Activated CD8-positive, alpha-beta memory T cell treated with anti-CD3 and anti-CD28 coated beads for 4 hours (primary cell): ENCODE measurements at regions not wholly inside any gene's neighbourhood (a gene's known extent, or its start where the extent isn't known, plus 50 kb on each side); places are given as distances from the start of the nearest gene placed in this dataset.

Experiments
- DNase-seq, 2 donors: peaks; one replicate each; pipeline ENCODE4 v3.0.0-alpha.2; 2020; ENCODE audit warnings: low read depth in 2 of 2

DNA sequence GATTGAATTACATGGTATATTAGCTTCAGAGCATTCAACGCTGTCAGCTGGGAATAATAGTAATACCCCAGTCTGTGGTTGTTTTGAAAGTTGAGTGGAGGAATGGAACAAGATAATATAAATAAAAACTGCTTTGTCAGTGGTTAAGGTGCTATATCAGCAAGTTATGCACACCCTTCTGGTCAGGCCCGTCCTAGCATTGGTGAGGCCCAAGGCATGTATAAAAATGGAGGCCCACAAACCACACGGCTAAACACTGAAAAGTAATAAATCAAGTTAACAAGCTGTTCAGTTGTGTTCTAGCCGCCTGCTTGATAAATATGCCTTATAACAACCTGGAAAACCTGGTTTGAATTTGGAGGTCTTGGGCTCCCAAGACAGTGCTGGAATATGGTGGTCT lies 77.4 kb downstream of the PSMG1 start:
- DNase-seq: no peak

DNA sequence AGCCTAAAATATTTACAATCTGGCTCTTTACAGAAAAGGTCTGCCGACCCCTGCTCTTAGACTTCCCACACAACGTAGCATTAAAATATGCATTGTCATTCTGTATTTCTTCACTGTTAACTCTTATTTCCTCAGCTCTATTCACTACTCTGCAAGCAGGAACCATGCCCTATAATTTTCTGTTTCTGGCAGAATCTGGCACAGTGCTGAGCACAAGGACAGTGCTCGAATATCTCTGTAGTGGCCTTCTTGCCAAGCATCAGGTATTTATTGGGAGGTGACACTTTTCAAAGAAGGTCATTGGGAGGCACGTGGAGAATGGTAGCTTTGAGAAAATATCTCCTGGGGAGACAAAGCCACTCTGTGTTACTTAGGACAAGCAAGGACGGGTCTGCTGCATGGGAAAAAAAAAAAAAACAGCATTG lies 77.9 kb downstream of the PSMG1 start:
- no peak for DNase-seq

DNA sequence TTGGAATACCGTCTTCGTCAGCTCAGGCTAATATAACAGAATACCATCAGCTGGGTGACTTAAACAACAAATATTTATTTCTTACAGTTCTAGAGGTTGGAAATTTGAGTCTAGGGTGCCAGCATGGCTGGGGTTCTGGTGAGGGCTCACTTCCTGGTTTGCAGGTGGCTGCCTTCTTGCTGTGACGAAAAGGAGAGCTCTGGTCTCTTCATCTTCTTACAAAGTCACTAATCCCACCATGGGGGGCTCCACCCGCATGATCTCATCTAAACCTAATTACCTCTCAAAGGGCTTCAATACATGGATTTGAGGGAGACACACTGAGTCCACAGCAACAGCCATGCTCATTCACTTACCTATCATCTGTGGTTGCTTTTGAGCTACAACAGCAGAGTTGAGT lies 78.3 kb downstream of the PSMG1 start:
- no peak for DNase-seq

DNA sequence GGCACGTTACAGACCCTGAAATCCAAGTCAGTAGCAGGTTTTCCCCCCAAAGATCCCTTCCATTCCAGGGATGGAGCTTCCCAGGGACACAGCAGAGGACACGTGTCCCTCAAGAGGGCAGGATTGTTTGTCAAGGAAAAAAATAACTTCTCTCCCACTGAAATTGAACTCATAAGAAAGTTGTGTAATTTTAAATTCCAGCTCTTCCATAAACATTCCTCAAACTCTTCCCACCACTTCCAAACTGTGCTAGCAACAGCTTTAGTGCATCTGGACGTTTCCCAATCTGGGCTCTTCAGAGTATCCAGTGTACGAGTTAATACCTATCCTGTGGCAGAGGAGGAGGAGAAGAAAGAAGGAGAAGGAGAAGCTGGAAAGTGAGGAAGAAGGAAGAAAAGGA lies 79.6 kb downstream of the PSMG1 start:
- no peak for DNase-seq

DNA sequence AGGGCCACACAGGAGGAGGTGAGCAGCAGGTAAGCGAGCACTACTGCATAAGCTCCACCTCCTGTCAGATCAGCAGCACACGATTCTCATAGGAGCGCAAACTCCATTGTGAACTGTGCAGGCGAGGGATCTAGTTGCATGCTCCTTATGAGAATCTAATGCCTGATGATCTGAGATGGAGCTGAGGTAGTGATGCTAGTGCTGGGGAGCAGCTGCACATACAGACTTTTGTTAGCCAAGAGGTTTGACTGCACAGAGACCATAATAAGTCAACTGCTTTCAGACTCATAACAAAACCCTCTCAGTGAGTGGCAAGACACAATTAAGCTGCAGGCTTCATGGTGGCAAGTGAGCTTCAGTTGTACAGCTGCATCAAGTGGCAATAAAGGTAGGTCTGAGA lies 83.4 kb downstream of the PSMG1 start:
- DNase-seq: no peak

DNA sequence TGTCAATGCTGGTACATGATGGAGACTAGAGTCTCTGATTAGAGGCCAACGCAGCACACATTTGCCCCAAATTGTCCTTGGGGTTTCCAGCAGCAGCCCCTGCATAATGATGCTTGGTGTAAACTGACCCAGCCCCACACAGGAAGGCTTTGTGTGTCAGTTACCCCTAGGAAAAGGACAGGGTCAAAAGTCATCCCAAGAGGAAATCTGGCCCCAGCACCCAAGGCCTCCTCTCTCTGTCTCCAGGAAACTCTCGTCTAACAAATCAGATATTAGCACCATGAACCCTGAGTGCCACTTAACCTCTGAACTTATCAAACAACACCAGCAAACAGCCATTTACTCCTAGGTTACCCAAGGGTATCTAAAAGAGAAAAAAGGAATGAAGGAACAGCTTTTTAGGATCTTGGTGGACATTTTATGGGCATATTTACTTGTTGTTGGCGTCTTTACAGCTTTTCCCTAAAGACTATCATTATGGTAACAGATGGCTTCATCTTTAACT lies 84.5 kb downstream of the PSMG1 start:
- no peak for DNase-seq

DNA sequence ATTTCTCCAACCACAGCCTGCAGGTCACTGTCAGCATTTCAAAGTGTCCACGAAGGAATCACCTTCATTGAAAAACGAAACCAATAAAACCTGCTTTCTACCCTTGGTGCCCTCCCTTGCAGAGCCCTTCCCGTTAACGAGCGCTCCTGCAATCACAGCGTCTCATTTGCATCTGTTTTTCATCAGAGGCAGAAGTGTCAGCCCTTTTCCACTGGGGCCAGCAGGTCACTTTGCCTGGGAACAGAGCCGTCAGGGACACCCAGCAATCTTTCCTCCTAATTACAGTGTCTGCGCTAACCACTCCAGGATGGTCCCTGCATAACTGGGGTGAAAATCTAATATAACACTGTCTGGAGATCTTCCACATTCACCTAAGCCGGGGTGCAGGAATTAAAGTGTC lies 85.3 kb downstream of the PSMG1 start:
- DNase-seq: no peak

DNA sequence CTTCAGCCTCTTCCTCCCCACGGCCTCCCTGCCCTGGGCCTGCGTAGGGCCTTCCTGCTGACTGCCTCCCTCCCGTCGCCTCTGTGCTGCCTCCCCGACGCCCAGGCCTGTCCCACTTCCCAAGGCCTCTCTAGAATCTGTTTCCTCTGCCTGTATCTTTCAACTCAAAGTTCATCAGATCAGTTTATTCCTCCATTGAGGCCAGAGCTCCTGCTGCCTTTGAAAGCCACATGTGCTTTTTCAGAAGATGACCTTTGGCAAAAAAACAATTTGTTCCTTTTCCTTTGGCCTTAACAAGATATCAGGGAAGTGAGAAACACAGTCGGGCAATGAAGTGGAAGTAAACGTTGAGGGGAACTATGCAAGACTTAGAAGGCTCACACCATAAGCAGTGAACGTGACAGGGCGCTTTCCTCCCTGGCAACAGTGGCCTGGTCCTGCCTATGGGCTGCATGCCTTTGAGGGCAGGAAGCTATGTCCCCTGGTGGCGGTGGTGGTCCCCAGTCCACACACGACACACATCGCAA lies 85.9 kb downstream of the PSMG1 start:
- no peak for DNase-seq

DNA sequence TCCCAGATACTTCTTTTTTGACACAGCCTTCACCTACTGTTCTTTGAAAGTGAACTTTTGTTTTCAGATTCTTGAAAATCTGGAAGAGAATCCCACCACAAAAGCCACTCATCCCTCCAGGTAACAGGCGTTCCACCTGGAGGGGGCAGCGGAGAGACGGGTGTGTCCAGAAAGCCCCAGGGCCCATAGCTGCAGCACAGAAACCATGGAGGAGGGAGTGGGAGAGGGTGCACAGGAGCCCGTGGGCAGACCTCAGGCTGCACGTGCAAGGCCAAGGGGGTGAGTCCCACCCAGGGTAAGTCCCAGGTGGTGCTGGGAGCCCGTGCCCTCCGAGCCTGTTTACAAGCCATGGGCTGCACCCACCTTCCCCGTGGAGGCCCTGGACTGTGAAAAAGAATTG lies 86.5 kb downstream of the PSMG1 start:
- DNase-seq: no peak

DNA sequence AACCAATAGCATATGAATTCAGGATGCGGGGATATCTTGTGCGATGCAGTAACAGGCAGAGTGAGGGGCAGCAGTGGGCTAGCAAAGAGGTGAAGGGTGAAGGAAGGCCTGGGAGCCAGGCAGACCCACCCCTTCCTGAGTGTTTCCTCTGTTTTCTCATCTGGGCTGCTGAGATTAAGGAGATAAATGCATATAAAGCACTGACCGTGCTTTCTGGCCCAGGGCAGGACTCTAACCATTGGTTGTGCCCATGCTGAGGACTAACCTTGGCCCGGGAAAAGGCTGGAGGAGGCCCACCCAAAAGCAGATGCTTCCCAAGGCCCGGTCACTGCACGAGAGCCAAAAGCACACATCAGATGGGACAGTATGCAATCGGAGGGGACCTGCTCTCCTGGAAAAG lies 87.6 kb downstream of the PSMG1 start:
- DNase-seq: no peak

DNA sequence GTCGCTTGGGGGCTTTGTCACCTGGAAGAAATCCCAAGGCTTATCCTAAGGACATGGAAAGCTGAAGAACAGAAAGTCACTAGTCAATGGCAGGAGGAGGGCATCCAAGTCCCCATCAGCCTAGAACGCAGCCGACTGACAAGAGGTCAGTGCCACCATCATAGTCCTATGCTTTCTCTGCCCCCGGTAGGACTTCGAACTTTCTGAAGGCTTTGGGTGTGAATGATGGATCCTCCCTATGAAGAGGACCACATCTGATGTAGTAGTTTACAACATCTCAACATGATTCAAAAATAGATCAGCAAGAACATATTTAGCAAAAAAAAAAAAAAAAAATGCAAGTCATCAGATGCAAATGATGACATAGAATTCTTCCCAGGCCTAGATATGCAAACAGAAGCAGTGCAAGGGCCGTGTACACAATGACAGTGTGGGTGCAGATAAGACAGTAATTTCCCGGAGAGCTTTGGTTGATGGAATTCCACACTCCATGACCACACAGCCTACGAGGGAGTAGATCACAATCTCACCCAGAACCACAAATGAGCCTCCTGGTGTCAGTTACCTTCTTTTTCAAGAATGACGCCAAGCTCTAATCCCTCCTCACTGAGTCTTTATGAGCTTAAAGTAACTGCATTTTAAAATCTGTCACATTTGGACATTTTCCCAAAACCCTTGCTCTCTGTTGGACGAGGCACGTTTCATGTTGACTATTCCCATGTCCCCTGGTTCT lies 88.2 kb downstream of the PSMG1 start:
- no peak for DNase-seq

DNA sequence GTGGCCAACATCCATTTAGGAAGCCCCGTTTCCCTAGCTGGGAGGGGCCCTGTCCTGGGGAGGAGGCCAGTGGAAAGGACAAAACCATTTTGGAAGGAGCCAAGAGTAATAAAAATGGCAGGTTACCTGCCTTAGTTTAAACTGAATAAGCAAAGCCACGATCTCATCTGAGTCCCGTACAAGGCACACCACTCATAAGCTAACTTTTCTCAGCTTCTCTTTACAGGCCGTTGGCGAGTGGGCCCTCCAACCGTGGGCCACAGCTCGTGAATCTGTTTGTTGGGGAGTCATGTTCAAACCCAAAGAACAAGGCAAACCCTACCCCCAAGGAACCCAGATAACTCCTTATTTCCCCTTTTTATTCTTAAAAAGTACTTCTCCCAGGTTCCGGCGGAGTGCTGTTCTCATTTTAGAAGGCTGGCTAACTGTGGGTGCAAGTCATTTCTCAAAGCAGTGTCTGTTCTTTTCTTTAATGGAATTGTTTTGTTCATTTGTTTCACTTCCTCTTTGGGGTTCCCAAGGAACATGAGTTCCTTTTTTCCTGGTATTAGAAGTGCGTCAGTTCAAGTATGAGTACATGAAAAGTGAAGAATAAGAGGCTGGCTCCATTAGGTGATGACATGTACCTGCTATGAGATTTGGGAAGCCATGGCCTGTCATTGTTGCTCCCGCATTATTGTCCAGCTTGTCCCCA lies 89.0 kb downstream of the PSMG1 start:
- DNase-seq: no peak

DNA sequence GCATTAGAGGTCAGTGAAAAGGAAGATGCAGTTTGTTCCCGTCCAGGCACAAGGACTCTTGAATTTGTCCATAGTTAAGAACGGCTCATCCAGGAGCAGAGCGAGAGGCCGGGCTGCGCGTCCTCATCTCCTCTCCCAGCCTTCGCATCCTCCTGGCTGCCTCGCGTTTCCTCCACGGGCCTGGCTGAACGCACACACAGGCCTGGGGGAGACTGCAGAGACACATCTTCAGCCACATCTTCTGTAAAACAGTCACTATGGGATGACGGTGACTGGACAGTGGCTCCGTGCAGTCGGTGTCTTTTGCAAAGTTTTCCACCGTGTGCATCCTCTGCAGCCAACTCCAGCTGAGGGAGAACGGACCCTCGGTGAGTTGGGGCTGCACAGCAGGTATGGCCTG lies 89.7 kb downstream of the PSMG1 start:
- no peak for DNase-seq

DNA sequence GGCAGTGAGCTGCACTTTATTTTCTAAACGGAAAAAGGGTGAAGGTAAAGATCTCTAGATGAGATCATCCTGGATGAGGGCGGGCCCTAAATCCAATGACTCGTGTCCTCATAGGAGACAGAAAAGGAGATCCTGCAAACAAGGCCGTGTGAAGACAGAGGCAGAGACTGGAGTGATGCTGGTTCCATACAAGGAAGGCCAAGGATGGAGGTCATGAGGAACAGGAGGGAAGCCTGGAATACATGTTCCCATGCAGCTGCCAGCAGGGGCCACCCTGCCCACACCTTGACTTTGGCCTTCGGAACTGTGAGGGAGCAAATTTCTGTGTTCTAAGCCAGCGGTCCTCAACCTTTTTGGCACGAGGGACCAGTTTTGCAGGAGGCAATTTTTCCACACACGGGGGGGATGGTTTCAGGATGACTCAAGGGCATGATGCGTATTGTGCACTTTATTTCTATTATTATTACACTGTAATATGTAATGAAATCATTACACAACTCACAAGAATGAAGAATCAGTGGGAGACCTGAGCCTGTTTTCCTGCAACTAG lies 94.3 kb downstream of the PSMG1 start:
- DNase-seq: no peak

DNA sequence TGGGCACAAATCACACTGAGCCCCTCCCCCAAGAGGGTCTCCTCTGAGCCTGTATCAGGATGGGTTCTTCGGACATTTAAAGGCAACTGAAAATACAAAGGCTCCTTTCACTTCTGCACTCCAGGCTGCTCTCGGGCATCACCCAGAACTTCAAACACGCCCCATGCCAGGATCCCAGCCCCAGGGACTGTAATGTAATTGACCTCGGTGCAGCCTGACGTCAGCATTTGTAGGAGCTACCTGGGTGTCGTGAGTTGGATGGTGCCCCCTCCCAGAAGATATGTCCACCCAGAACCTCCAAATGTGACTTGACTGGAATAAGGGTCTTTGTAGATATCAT lies 95.2 kb downstream of the PSMG1 start:
- no peak for DNase-seq

DNA sequence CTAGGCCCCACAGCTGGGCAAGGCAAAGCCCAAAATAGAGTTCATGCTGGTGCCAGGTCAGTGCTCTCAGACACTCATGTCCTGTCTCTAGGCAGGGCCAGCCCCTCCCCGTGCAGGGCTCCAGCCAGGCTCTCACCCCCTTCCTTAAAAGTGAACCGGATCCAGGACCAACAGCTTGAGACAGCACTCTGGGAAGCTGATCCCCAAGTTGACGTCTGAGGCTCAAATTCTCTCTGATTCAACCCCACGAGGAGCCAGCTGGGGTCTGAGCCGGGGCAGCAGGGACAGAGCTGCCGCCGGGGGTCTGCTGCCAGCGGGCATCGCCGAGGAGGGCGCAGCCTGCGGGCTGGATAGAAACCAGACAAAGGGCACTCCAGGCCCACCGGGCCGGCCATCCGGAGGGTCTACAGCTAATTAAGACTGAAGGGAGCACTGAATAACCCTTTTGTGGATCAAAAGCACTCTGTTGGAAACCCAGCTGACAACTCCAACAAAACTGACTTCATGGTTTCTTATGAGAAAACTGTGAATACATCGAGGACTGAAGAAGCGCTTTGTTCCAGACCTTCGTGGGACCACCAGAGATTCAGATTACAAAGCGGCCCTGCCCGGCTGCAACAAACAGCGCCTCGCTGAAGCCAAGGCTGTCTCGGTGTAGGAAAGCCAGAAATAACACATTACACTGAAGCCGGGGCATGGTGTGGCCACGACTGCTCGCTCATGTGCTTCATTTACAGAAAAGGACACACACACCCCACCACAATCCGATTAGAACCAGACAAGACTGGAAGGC lies 95.8 kb downstream of the PSMG1 start:
- DNase-seq: no peak

DNA sequence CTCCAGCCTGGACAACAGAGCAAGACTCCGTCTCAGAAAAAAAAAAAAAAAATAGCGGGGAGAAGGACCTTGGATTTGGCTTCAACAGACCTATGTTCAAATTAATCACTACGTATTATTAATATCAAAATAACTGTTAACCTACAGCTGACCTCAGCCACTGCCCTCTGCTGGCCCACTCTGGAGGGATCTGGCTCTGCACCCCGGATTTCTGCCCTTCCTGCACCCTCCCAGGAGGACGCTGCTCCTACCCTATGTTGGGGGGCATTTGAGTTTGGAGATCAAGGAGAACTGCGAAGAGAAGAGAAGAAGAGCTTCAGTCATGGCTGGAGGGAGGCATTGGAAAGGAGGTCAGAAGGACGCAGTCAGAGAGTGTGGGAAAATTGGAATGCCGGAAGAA lies 96.7 kb downstream of the PSMG1 start:
- DNase-seq: no peak

DNA sequence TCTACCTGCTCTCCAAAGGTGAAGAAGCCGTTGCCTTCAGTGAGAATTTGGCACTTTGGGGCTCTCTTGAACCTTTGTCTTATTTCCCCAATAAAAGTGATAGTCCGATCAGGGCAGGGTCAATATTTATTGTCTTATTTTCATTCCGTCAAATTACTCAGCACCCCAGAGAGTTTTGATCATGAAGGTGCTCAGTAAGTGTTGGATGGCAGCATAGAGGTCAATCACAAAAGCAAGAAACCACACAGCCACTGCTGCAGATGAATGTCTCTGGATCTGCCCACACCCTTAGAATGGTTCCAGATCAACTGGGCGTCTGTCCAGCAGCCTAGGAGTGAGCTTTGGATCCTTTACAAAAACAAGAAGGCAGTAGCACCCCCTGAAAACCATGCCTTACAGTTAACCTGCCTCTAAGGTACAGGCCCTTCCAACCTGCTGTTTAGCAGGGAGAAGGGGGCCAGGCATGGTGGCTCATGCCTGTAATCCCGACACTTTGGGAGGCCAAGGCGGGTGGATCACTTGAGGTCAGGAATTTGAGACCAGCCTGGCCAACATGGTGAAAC lies 97.3 kb downstream of the PSMG1 start:
- DNase-seq: no peak

DNA sequence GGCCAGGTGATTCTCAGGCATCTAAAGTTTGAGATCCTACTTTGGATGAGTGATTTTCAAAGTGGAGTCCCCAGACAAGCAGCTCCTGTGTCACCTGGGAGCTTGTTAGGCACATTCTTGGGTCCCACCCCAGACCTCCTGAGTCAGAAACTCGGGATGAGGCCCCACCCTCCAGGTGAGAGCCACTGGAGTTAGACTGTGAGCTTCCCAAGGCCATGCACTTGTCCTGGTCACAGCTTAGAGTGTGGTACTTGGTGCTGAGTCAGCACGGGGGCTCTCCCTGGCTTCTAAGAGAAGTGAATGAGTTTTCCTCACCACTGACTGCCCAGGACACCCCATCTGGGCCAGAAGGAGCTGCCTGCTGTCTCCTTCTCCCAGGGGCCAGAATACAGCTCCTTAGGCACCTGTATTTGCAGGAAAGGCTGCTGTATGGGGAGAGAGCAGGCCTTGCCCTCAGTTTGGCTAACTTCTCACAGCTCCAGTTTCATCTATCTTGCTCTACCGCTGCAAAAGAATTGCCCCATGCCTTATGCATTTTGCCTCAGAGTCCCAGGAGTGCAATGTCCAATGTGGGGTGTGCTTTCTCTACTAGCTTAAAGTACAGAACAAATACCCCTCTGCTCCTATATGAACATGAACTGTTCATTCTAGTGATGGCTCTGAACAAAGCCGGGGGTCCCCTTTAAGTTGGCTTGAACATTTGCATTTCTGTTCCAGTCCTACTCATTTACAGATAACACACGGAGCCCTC lies 98.1 kb downstream of the PSMG1 start:
- DNase-seq: no peak

DNA sequence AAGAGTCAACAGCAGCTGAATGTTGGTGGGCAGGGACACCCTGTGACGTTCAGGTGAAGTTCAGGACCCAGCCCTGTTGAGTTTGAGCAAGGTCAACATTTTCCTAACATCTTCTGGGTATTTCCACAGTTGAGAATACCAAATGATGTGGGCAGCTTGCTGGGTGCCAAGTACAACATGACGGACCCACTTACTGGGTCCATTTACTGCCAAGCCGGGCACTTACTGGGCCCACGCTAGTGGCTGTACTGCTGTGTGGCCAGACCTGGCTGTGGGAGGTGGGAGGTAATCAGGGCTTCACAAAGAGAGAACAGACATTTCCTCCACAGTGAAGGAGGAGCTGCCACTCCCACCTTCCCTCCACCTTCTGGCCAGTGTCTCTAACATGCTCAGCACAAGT lies 99.2 kb downstream of the PSMG1 start:
- no peak for DNase-seq

DNA sequence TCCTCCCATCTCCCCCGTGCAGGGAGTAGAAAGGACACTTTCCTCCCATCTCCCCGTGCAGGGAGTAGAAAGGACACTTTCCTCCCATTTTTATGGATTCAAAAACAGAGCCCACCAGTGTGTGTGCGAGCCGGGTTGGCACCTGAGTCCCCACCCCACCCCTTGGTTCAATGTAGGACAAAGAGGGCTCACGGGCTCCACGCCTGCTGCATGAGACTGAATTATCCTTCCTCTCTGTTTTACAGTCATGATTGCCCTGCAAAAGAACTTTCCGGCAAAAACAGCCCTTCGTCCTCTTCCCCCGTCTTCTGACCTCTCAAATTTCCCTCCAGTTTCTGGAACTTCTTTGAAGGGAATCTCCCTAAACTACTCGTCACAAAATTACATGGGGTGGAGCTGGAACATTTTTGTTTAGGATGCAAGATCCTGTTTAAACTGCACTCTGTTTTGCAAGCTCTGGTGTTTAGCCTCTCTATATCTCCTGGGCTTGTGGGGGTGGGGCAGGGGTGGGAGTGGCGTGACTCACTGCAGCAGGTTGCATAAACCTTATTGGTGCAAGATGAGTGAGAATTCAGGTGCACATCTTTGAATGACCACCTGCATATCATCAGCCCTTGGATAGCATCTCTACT lies 99.8 kb downstream of the PSMG1 start:
- DNase-seq: no peak
